HG03442 (cell line): ENCODE measurements at regions not wholly inside any gene's neighbourhood (a gene's known extent, or its start where the extent isn't known, plus 50 kb on each side); places are given as distances from the start of the nearest gene placed in this dataset.

ENCODE experiments used
- ATAC-seq: cut with Tn5 transposase; IDR thresholded peaks from one replicate; pipeline ENCODE4 v1.9.1; 2021; ENCODE audit warnings: mild to moderate bottlenecking, moderate library complexity; ENCODE audit not compliant: unreplicated experiment

- ATAC-seq = no peak
Observed at GRCh38 chr7:36029853-36030515, 123.1 kb upstream of the EEPD1 start.

- no peak for ATAC-seq
Observed at GRCh38 chr7:36032361-36032818, 120.7 kb upstream of the EEPD1 start.

GRCh38 chr7:36034020-36034419 lies 119.0 kb upstream of the EEPD1 start:
- no peak for ATAC-seq

- no peak for ATAC-seq
Observed at GRCh38 chr7:36035186-36035585, 117.9 kb upstream of the EEPD1 start.

DNA sequence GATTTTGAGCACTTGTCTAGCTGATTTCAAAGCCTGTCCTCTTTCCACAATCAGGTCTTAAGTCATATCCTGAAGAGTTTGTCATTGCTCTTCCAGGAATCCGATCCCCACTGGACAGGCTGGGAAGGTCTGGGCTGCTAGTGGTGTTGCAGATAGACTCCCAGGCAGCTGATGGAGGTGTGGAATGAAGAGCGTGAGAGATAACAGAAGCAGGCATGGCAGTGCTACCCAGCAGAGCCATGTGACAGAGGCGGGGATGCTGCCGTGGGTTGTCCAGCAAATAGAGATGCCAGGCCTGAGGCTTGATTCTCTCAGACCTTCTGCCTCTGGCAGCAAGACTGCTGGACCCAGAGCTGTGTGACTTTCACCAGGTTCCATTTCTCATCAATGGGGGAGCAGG lies 116.5 kb upstream of the EEPD1 start:
- ATAC-seq = no peak

DNA sequence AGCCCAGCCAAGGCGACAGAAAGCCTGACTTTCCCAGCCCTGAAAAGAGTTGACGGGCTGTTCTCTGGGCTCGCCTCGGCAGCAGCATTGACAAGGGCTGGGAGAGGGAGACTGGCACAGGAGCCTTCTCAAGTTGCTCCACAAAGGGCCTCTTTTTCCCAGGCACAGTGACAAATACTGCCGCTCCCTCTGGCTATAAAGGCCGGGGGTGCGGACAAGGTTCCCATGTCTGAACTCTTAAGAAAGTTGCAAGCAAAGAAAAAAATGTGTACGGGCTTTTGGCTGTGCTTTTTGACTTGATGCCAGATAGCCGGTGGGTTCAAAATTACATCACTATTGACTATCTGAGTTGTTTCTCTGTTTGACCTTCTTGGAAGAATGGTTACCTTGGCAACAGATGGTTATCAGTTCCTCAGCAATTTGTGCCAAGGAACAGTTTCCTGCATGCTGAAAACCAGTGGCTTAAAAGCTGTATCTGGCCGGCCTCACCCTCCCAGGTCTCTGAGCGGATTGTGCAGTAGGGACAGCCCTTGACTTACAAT lies 115.9 kb upstream of the EEPD1 start:
- no peak for ATAC-seq

- ATAC-seq = no peak
Observed at GRCh38 chr7:36038063-36038721, 114.9 kb upstream of the EEPD1 start.

- ATAC-seq = no peak
Observed at GRCh38 chr7:36039243-36039642, 113.8 kb upstream of the EEPD1 start.

DNA sequence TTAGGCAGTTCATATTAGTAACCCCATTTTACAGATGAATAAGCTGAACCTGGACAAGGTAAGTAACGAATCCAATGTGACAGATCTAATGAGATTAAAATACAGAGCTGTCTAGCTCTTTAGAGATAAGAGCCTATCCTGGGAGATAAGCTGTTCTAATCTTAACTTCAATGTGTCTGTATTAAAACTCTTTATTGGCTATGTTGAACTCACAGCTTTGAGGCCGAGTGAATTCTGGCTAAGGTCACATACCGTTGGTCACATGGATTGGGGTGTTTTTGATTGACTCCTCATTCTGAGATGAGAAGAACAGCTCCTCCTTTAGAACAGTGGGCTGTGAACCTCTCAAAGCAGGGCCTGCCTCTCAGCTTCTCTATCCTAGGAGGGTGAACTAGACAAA lies 113.4 kb upstream of the EEPD1 start:
- no peak for ATAC-seq

DNA sequence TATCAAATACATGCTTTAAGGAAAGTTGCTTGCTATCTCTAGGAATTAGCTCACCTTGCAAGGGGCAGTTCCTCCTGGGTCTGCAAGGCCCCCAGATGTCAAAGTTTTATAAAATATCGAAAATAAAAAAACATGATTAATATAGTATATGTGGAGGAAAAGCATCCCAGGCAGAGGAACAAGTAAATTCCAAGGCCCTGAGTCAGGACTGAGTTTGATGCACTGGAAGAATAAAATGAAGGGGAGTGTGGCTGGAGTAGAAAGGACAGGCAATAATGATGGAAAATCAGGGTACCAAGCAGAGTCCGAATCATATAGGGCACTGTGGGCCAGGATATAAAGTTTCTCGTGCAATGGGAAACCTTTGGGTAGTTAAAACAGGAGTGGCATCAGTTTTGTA lies 112.4 kb upstream of the EEPD1 start:
- no peak for ATAC-seq

DNA sequence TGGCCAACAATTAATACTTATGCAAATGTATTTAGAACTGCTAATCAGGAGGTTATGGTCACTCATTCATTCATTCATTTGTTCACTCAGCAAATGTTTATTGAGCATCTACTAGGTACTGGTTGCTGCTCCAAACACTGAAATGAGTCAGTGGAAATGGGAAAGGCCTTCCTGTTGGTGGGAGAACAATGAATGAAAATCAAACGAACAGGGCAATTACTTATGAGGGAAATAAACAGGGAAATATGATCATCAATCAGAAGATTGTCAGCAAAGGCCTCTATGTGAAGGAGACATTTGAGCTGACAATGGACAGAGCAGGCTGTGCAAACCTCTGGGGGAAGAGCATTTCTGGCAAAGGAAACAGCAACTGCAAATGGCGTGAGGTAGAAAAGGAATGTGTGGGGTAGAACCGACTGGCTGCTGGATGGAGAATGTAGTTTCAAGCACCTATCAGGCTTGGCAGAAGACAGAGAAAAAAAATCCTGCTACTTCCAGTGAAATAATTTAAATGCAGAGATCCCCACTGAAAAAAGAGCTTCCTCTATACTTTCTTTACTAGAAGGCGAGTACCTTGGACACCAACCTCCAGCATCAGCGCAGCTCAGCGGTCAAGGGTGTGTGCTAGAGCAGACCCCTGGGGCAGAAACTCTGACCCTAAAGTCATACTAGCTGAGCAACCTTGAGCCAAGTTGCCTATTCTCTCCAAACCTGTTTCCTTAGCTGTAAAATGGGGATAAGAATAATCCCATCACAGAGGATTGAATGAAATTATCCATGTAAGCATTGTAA lies 108.8 kb upstream of the EEPD1 start:
- no peak for ATAC-seq

DNA sequence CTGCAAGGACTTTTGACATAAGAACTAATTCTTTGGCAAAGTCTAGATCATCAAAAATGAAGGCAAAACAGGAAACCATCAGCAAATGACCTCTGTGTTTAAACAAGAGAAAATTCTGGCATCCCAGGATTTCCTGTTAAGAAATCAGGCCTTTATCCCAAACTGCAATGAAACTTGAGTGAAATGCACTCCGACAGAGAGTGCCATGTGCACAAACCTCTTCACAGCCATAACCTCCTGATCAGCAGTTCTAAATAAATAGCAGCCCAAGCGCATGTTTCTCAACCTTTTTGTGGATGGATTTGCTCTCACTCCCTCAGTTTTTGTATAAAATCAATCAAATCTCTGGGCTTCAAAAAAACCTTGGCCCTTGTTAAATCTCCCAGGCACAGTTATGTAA lies 107.7 kb upstream of the EEPD1 start:
- ATAC-seq = no peak

GRCh38 chr7:36045830-36046341 lies 107.2 kb upstream of the EEPD1 start:
- ATAC-seq = peak; percentile 55

DNA sequence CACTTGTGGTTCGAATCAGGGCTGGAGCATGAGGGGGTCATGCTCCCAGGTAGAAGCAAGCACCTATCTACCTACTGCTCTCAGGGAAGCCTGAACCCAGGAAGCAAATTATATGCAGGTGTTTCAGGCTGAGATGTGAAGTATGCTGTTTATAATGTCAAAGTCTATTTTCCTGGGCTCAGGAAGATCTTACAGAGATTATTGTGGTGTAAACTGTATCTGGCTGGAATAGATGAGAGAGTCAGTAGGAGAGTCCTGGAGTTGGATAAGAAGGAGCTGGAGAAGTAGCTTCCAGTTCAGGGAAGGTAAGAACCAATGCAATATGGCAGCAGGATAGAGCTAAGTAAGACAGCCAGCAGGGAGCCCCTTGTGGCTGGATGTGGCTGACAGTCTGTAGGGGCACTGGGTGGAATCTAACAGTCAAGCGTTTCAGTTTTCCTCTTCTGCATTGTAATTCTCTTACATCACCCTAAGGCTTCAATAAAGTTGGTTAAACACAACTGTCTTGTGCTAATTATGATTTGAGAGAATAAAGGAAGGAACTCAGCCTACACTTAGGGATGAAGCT lies 105.9 kb upstream of the EEPD1 start:
- ATAC-seq = no peak

GRCh38 chr7:36048141-36048901 lies 104.7 kb upstream of the EEPD1 start:
- ATAC-seq = no peak

DNA sequence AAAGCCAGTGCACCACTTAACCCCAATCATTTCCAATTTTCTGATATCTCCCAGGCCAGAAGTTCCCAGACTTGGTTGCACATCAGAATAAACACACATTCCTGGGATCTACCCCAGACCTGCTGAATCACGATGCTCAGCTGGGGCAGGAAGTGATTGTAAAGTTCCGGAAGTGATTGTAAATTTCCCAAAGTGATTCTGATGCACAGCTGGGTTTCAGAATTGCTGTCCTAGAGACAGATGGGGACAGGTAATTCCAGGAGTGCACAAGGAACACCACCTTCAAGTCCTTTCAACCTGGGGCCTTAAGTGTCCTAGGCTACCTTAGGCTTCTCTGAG lies 104.2 kb upstream of the EEPD1 start:
- ATAC-seq = no peak

- no peak for ATAC-seq
Observed at GRCh38 chr7:36051501-36051900, 101.6 kb upstream of the EEPD1 start.

GRCh38 chr7:36053589-36053988 lies 99.5 kb upstream of the EEPD1 start:
- ATAC-seq = no peak

DNA sequence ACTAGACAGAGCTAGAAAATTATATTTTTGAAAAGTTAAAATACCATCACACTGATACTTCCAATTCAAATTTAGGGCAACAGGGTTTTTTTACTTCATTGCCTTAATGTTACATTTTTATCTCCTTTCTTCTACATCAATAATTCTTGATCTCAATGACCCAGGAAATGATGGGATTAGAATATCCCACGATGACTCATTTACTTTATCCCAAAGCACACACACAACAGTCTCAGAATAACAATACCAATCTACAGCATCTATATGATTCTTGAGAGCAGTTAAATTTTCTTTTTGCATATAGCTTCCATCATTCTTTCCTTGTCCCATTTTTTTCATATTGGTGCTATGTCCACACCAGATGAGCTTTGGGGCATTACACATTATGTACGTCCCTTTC lies 98.4 kb upstream of the EEPD1 start:
- no peak for ATAC-seq

DNA sequence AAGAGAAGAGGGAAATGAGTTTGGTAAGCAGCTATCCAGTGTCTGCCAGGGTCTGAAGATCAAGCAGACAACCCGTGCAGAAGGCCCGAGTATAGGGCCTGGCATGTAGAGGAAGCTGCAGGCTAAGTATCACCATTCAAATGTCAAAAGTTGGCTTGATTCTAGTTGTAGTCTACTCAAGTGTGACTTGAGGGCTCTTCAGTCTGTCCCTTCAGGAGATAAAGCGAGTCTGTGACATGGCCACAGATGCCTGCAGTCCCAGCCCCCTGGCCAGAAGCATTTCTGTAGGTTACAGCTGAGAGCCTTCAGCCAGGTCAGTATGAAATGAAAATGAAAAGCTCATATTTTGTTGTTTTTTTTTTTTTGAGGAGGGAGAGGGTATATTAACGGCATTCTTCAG lies 97.8 kb upstream of the EEPD1 start:
- no peak for ATAC-seq

DNA sequence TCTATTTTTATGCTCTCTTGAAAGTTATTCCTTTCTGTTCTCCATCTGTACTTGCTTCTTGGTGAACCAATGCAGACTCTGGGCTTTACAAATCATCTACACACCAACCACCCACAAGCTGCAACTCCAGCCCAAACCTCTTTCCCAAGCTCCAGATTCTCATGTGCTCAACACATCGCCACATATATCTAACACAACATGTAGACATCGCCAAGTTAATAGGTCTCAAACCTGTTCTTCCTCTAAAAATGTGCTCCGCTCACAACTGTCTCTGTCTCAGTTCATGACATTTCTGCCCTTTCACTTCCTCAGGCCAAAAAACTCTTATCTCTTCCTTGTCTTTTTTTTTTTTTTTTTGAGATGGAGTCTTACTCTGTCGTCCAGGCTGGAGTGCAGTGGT lies 95.7 kb upstream of the EEPD1 start:
- peak; percentile 67 for ATAC-seq
